ENCODE measurements at regions not wholly inside any gene's neighbourhood (a gene's known extent, or its start where the extent isn't known, plus 50 kb on each side); places are given as distances from the start of the nearest gene placed in this dataset.

- no peak for TF ChIP-seq CTCF (IDR thresholded peaks at IDR 0.05; ENCODE audit: low read depth, low read length, missing input control)
- TF ChIP-seq YY1 (IDR thresholded peaks at IDR 0.05), result no peak
- no peak for TF ChIP-seq RAD21 (IDR thresholded peaks at IDR 0.05)
- no peak for TF ChIP-seq MAX (IDR thresholded peaks at IDR 0.05)
- TF ChIP-seq HNF4G (IDR thresholded peaks at IDR 0.05), result no peak
- TF ChIP-seq JUND (IDR thresholded peaks at IDR 0.05), result no peak
- no peak for TF ChIP-seq FOXA1 (IDR thresholded peaks at IDR 0.05)
- no peak for TF ChIP-seq GABPA (IDR thresholded peaks at IDR 0.05 in 1 of 2, conservative IDR thresholded peaks at IDR 0.05 in 1 of 2)
- no peak for TF ChIP-seq TAF1 (conservative IDR thresholded peaks at IDR 0.05)
- no peak for TF ChIP-seq SP1 (IDR thresholded peaks at IDR 0.05)
- no peak for TF ChIP-seq HNF4A (conservative IDR thresholded peaks at IDR 0.05)
- no peak for TF ChIP-seq EGR1 (IDR thresholded peaks at IDR 0.05; ENCODE audit: low read depth in 2 of 2)
Measured at GRCh38 chr1:60664086-60664625, 418.2 kb upstream of the NFIA start.
